HG02852 (cell line): ENCODE measurements at regions not wholly inside any gene's neighbourhood (a gene's known extent, or its start where the extent isn't known, plus 50 kb on each side); places are given as distances from the start of the nearest gene placed in this dataset.

Experiments used
- ATAC-seq: cut with Tn5 transposase; IDR thresholded peaks from one replicate; pipeline ENCODE4 v1.9.1; 2021; ENCODE audit warnings: mild to moderate bottlenecking, moderate library complexity; ENCODE audit not compliant: unreplicated experiment

GRCh38 chr6:15845492-15845891, 182.7 kb upstream of the DTNBP1 start:
- ATAC-seq: no peak

- no peak for ATAC-seq
Observed at GRCh38 chr6:15843764-15844163, 180.9 kb upstream of the DTNBP1 start.

- no peak for ATAC-seq
Observed at GRCh38 chr6:15843226-15843625, 180.4 kb upstream of the DTNBP1 start.

- ATAC-seq: no peak
Observed at GRCh38 chr6:15842727-15843117, 179.9 kb upstream of the DTNBP1 start.

- ATAC-seq: no peak
Observed at GRCh38 chr6:15841937-15842726, 179.3 kb upstream of the DTNBP1 start.

GRCh38 chr6:15839969-15840541, 177.2 kb upstream of the DTNBP1 start:
- no peak for ATAC-seq

GRCh38 chr6:15837205-15837604, 174.4 kb upstream of the DTNBP1 start:
- no peak for ATAC-seq

GRCh38 chr6:15832841-15833240, 170.0 kb upstream of the DTNBP1 start:
- ATAC-seq: no peak

- no peak for ATAC-seq
Observed at GRCh38 chr6:15829156-15829555, 166.3 kb upstream of the DTNBP1 start.

GRCh38 chr6:15827496-15828255, 164.8 kb upstream of the DTNBP1 start:
- no peak for ATAC-seq

GRCh38 chr6:15826814-15827318, 164.0 kb upstream of the DTNBP1 start:
- no peak for ATAC-seq

- ATAC-seq: no peak
Observed at GRCh38 chr6:15825332-15825930, 162.6 kb upstream of the DTNBP1 start.

- no peak for ATAC-seq
Observed at GRCh38 chr6:15824811-15825210, 162.0 kb upstream of the DTNBP1 start.

GRCh38 chr6:15823838-15824414, 161.1 kb upstream of the DTNBP1 start:
- peak; percentile 61 for ATAC-seq

- ATAC-seq: no peak
Observed at GRCh38 chr6:15822835-15823234, 160.0 kb upstream of the DTNBP1 start.

GRCh38 chr6:15819841-15820240, 157.0 kb upstream of the DTNBP1 start:
- no peak for ATAC-seq

- ATAC-seq: no peak
Observed at GRCh38 chr6:15819226-15819625, 156.4 kb upstream of the DTNBP1 start.

- ATAC-seq: no peak
Observed at GRCh38 chr6:15818491-15818890, 155.7 kb upstream of the DTNBP1 start.

- no peak for ATAC-seq
Observed at GRCh38 chr6:15818044-15818443, 155.2 kb upstream of the DTNBP1 start.

- ATAC-seq: no peak
Observed at GRCh38 chr6:15817100-15817499, 154.3 kb upstream of the DTNBP1 start.

- ATAC-seq: no peak
Observed at GRCh38 chr6:15816661-15817060, 153.8 kb upstream of the DTNBP1 start.
